DLD1 (cell line): ENCODE measurements at regions not wholly inside any gene's neighbourhood (a gene's known extent, or its start where the extent isn't known, plus 50 kb on each side); places are given as distances from the start of the nearest gene placed in this dataset.

Experiments
- in situ Hi-C: cut with HindIII; loops from 2 replicates; pipeline ENCODE4 v1.10.0; 2017; ENCODE audit warnings: low sequenced_read_pairs

DNA sequence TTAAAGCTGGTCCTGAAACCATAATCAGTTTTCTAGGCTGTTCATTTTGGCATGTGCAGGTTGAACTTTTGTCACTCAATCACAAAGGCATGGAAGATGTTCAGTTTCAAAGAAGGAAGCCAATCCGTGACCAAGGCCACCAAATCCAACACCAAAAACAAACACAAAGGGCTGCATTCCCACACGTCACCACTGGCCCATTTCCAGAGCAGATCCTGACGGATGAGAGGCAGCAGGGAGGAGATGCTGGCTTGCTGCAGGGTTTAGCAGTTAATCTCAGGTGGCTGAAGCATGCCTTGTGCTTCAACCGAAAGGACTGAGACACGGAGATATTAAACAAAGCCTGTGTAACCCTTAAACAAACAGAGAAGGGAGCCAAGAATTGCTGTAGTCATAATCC is 191.9 kb upstream of the CTAGE1 start:
- in situ Hi-C loops = no loop called here

DNA sequence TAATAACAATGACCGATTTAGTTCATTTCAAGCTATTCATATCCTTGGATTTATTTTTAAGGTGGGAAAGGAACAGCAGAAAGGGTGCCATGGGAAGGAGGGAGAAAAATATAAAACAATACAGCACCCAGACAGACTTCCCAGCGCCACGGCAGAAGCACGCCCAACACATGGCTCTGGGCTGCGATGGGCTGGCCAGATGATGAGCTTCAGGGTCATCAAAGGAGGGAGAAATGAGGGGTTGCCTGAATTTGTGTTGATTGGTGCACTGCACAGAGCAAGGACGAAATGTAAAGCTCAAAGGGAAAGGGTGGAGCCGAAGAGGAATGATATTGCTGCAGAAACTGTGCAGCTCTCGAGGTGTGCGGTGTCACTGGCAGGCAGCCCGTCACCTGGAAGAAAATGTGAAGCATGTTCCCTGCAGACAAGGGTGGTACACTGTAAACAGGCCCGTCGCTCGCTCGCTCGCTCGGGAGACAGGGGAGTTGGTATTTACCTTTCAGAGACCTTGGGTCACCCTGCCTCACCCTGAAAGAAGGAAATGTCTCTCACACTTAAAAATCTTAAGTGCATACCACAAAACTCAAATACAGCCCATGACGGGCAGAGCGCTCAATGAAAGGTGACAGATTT is 195.5 kb upstream of the CTAGE1 start:
- in situ Hi-C loops = no loop called here

DNA sequence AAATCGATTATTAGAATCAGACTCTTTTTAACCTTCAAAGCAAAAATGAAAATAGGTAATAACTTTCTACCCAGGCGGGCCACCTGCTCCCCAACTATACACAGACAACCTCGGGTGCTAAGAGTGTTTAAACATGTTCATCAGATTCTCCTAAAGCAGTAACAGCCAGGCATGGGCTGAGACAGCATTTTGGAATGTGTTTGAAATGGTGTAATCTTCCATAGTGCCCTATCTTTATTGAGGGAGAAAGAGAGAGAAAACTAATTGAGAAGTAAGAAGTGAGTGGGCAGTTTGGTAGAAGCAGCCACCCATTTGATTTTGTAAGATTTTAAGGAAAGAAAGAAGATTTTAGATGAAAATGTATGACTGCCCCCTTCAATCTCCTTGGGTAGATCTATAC is 196.1 kb upstream of the CTAGE1 start:
- in situ Hi-C loops = no loop called here

DNA sequence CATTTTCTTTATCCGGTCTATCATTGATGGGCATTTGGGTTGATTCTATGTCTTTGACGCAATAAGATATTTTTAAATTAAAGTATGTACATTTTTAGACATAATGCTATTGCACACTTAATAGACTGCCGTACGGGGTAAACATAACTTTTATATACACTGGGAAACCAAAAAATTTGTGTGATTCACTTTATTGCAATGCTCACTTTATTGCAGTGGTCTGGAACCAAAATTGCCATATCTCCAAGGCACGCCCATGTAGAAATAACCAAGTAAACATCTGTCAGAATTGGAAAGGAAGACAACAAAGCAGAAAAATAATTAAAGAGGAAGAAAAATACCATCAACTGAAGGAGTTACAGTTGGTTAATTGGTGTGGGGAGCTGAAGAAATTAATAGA is 205.8 kb upstream of the CTAGE1 start:
- in situ Hi-C loops = no loop called here

DNA sequence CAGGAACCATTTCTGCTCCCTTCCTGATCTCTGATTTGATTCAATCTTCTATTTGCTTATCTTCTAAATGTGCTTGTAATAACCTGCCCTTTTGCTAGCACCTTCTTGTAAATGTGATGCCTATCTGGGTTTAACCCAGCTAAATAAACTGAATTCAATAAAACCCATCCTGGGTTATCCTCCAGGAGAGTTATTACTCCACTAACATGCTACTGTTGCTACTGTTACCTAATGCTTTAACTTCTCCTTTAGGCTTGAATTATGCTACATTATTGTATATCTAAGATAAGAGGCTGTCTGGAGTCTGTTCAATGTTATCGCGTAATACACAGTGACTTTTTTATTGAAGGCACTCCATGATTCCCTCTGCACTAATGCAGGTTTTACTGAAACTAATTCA is 206.5 kb upstream of the CTAGE1 start:
- in situ Hi-C loops = no loop called here

DNA sequence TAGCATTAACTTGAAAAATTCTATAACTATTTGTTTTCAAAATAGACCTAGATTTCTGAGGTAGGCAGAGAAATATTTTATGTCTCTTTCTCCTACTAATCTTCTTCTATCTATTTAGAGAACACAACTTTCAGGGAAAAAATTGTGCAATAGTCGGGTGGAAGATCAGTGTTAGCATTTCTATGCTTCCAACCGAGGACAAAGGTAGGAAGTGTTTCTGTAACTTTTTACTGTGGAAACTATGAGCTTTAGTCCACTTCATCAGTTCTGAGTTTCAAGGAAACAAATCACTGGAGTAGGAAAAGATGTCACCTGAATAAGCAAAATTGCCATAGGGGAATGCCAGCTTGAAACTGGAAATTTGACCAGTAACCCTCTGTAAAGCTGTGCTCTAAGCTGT is 207.7 kb upstream of the CTAGE1 start:
- in situ Hi-C loops = no loop called here

DNA sequence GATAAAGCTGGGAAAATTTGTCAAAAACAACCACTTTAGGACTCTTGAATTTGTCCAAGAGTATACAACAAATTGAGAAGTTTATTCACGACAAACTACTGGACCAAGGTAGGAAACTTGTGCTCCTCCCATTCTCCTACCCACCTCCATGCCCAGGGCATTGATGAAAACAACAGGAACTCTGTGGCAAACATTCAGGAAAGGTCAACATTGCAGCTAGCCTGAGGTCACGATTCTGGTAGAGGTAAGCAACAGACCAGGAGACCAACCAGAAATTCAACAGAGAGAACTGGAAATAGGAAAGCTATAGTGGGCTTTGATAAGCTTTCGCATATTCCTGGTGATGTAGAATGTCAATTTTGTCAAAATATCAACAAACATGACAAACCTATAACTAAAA is 209.1 kb upstream of the CTAGE1 start:
- in situ Hi-C loops = no loop called here

DNA sequence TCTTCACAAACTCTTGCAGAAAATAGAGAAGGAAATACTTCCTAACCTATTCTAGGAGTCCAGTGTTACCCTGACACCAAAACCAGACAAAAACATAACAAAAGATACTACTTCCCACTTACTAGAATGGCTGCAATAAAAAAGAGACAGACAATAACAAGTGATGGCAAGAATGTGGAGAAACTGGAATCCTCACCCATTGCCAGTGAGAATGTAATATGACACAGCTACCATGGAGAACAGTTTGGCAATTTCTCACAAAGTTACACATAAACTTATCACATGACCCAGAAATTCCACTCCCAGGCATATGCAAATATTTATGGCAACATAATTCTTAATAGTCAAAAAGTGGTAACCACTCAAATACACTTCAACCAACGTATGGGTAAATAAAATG is 209.8 kb upstream of the CTAGE1 start:
- in situ Hi-C loops = no loop called here

DNA sequence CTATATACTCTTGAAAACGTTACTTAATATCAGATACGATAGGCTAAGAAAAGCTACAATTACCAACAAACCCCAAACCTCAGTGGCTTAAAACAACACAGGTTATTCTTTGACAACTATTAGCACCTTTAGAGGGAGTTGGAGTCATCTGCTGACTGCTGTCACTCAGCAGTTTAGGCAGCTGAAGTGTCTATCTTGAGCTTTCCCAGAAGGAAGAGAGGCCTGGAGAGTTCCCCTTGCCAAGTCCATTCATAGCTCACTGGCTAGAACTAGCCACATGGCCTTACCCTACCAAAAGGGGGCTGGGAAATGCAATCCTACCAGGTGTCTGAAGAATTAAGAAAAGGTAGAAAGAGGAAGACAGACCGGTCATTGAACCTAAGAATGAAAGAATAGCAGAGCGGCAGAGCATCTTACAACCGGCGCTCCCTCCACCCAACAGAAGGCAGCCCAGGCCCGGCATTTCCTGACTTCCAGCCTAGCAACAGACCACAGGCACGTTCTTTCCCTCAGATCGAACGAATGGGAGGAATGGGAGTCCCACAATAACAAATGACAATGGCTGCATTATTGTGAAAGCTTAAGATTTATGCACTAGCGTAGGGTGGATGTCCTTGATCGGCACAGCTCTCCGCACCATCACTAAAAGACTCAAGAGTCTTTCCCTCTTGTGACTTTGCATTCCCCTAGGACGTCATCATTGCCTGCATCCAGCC is 211.2 kb upstream of the CTAGE1 start:
- in situ Hi-C loops = no loop called here

DNA sequence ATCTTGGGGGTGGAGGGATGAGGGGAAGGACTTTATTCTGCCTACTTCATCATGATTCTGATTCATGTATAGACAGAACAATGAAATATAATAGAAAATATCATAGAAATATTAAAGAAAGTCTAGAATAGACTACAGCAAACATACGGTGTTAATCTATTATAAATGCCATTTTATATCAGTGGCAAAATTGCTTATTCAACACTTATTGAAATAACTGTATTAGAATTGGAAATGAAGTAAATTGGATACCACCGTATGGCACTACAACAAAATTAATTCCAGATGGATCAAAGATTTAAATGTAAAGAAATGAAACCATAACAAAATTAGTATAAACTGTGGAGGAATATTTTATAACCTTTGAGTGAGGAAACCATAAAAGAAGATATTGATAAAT is 213.3 kb upstream of the CTAGE1 start:
- in situ Hi-C loops = no loop called here

DNA sequence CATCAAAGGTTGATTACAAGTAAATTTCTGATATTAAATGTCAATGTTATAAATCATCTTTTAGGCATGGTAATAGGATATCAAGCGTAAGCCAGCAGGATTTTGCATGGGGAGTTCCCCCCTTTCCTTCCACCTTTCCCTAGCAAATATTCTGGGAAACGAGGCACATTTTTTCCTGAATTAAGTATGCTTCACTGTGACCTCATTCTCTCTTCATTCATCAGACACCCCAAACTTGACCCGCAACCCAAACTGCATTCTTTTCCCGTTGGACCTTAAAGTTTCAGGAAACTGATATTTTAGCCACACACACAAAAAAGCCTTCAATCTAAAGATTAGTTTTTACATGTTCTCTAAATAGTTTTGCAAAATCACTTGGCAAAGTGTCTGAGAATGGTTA is 214.5 kb upstream of the CTAGE1 start:
- in situ Hi-C loops = no loop called here

DNA sequence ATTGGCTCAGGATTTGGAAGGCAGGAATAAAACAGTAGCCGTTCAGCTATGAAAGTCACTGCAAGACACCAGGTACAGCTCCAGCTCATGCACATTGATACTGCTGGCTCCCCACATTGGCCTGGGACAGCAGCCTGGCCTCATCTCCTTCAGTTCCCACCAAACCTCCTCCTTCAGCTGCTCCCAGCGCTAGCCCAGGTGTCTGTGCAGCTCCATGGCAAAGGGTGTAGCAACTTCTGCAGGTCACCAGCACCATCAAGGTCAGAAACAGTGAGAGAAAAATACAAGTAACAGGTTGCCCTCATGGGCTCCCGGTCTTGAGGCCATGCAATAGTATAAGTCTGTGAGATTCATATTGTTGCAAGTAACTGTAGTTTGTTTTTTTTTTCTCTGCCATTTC is 216.7 kb upstream of the CTAGE1 start:
- in situ Hi-C loops = no loop called here

DNA sequence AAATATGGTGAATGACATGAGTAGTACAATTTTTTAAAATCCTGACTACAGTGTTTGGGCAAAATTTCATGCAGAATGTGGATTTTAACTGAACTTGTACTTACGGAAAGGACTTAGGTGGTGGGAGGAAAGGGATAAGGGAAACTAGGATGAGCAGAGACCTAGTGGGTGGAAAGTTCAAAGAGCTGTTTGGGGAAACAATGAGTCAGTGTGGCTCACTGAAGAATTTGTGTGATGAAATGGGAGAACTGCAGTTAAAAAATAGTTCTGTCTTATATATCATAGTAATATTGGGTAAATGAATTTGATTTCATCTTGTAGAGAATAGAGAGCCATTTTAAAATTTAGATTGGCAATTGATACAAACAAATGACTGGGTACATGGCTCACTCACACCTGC is 220.1 kb upstream of the CTAGE1 start:
- in situ Hi-C loops = no loop called here

DNA sequence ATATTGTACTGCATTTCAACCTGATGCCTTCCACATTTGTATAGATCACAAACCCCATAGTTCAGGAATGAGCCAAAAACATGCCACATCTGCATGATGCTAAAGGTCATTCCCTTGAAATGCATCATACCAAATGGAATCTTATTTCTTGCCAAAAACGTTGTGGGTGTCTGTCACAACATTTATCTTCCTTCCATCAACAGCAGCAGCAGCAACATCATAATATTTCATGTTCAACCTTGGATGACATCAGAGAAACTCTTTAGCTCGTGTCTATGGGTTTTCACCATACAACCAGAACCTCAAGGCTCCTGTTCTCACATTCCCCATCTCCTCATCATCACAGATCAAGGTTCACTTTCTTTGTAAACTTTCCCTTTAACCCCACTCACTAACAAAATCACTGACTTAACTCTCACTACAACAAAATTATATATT is 221.3 kb upstream of the CTAGE1 start:
- in situ Hi-C loops = no loop called here

DNA sequence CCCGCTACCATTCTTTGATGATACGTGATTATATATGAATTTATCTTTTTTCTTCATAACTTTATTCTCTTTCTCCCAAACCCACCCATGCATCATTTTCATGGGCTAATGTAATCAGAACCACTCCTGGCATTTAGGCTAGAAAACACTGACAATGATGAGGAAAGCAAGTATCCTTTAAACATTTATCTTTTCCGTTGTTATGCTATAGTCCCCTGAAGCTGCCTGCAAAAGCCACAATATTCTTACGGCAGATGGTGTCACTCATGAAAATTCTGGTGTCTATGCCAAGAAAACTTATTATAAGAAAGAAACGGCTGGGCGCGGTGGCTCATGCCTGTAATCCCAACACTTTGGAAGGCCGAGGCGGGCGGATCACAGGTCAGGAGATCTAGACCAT is 221.8 kb upstream of the CTAGE1 start:
- in situ Hi-C loops = no loop called here

DNA sequence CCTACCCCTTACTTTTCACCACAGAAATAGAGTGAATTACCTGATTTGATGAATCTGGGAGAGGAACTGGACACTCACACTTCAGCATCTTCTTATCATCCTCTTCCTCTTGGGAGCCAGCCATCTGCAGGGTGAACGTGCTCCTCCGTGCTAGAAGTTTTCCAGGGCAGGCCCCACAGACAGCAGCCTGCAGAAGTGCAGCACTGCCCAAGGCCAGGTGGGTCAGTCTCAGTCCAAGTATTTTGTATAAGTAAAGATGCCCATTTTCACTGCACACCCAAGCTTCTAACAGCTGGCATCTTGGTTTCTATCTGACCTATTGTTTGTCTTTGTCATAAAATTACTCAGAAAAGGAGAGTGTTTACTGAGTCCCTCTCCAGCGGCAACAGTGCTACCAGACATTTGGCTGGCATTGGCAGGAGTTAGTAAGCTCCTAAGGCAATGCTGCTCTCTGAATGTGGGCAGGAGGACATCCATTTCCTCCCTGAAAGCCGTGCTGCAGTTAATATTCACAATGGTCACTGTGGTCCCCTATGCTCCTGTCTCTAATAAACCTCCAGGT is 222.6 kb upstream of the CTAGE1 start:
- in situ Hi-C loops = no loop called here

DNA sequence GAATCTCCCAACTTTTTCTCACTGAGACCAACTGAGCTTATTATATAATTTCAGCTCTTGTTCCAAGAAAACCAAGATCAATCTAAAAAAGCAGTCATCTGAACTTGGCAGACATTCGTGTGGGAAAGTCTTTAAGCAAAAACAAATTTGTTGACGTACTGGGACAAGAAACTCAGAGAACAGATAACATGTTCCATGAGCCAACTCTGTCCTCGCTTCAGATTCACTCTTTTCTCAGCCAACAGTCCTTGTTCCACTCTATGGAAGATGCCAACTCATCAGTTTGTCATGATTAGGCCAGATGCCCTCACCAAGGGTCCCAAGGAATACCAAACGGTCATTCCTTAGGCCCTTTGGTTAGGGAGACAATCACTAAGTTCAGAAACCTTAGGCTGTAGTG is 224.2 kb upstream of the CTAGE1 start:
- in situ Hi-C loops = no loop called here

DNA sequence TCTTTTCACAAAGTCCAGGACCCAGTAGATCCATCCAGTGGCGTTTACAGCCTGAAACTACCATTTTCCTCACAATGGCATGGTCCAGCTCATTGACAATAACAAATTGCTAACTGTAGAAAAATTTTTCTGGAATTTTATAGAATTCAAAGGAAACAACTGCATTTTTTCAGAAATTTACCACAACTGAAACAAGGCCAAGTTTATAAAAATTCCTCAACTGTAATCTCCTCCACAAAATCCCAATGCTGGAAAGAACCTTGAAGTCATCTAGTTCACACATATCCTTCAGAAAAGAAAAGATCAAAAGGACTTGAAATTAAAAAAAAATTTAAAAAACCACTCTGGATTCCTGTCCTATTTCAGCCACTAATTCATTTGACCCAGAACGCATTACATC is 226.0 kb upstream of the CTAGE1 start:
- in situ Hi-C loops = no loop called here

DNA sequence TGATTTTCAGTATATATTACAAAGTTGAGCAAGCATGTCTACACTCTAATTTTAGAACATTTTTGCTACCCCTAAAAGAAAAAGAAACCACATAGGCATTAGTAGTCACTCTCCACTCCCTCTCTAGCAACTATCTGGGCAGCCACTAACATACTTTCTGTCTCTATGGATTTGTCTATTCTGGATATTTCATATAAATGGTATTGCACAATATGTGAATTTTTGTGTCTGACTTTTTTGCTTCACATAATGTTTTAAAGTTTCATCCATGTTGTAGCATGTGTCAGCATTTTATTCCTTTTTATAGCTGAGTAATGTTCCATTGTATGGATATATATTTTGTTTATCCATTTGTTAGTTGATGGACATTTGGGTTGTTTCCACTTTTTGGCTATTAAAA is 232.5 kb upstream of the CTAGE1 start:
- in situ Hi-C loops = no loop called here

DNA sequence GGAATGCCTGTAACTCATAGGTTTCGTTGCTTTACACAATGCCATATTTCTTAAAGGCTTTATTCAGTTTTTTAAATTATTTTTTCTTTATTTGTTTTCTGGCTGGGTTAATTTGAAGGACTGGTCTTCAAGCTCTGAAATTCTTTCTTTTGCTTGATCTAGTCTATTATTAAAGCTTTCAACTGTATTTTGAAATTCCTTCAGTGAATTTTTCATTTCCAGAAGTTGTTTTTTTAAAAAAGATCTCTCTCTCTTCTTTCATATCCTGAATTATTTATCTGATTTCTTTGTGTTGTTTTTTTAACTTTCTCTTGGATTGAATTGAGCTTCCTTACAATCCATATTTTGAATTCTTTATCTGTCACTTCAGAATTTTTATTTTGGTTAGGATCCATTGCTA is 239.9 kb upstream of the CTAGE1 start:
- in situ Hi-C loops = no loop called here

DNA sequence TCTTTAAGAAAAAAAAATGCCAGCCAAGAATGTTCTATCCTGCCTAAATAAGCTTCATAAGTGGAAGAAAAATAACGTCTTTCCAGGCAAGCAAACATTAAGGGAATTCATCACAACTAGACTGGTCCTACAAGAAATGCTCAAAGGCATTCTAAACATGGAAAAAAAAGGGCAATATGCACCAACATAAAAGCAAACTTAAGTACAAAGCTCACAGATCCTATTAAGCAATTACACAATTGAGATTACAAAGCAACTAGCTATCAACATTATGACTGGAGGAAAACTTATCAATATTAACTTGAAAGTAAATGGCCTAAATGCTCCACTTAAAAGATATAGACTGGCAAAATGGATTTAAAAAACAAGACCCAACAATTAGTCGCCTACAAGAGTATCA is 240.6 kb upstream of the CTAGE1 start:
- in situ Hi-C loops = no loop called here

DNA sequence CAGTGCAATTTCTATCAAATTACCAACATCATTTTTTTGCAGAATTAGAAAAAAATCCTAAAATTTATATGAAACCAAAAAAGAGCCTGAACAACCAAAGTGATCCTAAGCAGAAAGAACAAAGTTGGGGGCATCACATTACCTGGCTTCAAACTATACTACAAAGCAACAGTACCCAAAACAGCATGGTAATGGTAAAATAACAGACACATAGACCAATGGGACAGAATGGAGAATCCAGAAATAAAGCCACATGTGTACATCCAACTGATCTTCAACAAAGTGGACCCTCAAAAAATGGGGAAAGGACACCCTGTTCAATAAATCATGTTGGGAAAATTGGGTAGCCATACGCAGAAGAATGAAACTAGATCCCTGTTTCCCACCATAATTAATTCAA is 245.7 kb upstream of the CTAGE1 start:
- in situ Hi-C loops = no loop called here
